ENCODE measurements at regions not wholly inside any gene's neighbourhood (a gene's known extent, or its start where the extent isn't known, plus 50 kb on each side); places are given as distances from the start of the nearest gene placed in this dataset.

GRCh38 chr2:242024751-242025355, 155.3 kb downstream of the RTP5 start:
- no peak overlapping the region for H3K4me3 ChIP-seq (ENCODE audit: low read depth, low read length)
- DNase-seq (ENCODE audit: low read depth, low spot score), result no peak
- ChIA-PET CTCF (interaction anchor here (1.0 kb wide), 1 partner anchor 74 kb away, joined by 3 read pairs; no protein-coding TSS in a partner anchor), POLR2A (no interaction called here)
- no peak for TF ChIP-seq CTCF (IDR thresholded peaks at IDR 0.05; ENCODE audit: insufficient read depth, low read length, missing control alignments)

DNA sequence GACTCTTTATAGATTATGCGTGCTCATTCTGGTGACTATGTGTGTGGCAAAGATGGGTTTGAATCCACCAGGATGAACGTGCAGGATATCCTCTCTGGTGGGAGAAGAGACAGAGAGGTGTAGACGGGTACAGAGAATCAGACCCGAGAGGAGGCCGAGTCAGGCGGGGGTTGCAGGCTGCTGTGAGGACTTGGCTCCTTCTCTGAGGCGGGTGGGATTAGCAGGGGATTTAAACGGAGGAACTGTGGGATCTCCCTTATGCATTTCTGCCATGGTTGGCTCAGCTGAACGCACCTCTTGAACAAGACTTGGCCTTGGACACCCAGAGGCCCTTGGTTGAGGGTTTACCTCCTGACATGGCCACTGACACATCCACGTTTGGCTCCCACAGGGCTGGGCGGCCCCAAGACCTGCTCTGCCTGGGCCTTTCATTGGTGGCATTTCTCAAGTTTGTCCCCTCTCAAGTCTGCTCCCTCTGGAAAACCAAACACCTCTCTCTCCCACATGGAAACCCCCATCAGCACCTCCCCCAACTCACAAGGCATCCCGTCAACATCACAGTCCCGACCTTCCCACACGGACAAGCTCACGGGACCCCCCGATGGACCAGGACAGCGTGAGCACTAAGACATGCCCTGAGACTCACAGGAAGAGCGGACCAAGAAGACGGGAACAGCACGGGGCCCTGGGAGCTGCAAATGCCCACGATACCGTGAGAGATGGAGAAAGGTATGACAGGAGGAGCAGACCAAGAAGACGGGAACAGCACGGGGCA, 158.3 kb downstream of the RTP5 start:
- TF ChIP-seq CTCF (IDR thresholded peaks at IDR 0.05; ENCODE audit: insufficient read depth, low read length, missing control alignments), result no peak
- ChIA-PET CTCF (no interaction called here), POLR2A (no interaction called here)
- DNase-seq (ENCODE audit: low read depth, low spot score), result no peak
- H3K4me3 ChIP-seq (ENCODE audit: low read depth, low read length), result no peak overlapping the region

- no peak for TF ChIP-seq CTCF (IDR thresholded peaks at IDR 0.05; ENCODE audit: insufficient read depth, low read length, missing control alignments)
- H3K4me3 ChIP-seq (ENCODE audit: low read depth, low read length), result no peak overlapping the region
- ChIA-PET POLR2A (no interaction called here), CTCF (no interaction called here)
- no peak for DNase-seq (ENCODE audit: low read depth, low spot score)
Observed at GRCh38 chr2:242029422-242030225, 160.1 kb downstream of the RTP5 start.

GRCh38 chr2:242030226-242030575, 160.7 kb downstream of the RTP5 start:
- no peak for TF ChIP-seq CTCF (IDR thresholded peaks at IDR 0.05; ENCODE audit: insufficient read depth, low read length, missing control alignments)
- no peak for DNase-seq (ENCODE audit: low read depth, low spot score)
- POLR2A ChIA-PET, result no interaction called here
- CTCF ChIA-PET, result no interaction called here
- H3K4me3 ChIP-seq (ENCODE audit: low read depth, low read length), result no peak overlapping the region

- H3K4me3 ChIP-seq (ENCODE audit: low read depth, low read length), result no peak overlapping the region
- DNase-seq (ENCODE audit: low read depth, low spot score), result no peak
- POLR2A ChIA-PET, result no interaction called here
- CTCF ChIA-PET, result no interaction called here
- TF ChIP-seq CTCF (IDR thresholded peaks at IDR 0.05; ENCODE audit: insufficient read depth, low read length, missing control alignments), result no peak
Observed at GRCh38 chr2:242030858-242031257, 161.3 kb downstream of the RTP5 start.

DNA sequence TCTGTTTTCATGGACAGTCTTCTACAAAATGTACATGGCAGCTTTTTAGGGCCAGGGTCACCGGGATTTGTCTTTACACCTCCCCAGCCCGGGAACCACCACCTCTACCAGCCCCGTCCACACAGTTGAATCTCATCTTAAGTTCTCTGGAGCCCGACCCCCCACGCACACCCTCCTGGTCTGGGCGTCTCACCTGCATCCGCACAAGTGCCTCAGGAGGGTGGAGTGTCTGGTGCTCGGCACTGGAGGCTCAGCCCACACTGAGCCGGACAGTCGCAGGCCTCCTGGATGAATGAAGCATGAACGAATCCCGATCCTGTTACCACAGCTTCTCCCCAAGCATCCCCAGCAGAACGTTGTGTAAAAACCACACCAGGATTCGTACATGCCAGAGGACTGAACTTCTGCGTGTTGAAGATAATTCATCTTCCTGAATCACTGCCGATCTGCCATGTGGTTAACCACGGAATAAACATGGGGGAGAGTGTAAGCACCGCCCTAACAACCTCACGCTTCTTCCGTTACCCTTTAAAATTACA, 162.0 kb downstream of the RTP5 start:
- peak; percentile 67 for DNase-seq (ENCODE audit: low read depth, low spot score)

More for the DNA sequence above, 162.0 kb downstream of the RTP5 start:
- ChIA-PET CTCF (no interaction called here), POLR2A (no interaction called here)
- TF ChIP-seq CTCF (IDR thresholded peaks at IDR 0.05; ENCODE audit: insufficient read depth, low read length, missing control alignments), result no peak
- H3K4me3 ChIP-seq (ENCODE audit: low read depth, low read length), result no peak overlapping the region
